Suprapubic skin (tissue), 4 donors: ENCODE measurements at regions not wholly inside any gene's neighbourhood (a gene's known extent, or its start where the extent isn't known, plus 50 kb on each side); places are given as distances from the start of the nearest gene placed in this dataset.
"Not testable (repeated sequence)": the region's sequence is repeated elsewhere in the genome, so short reads cannot be mapped to it uniquely, and the experiment has no call there.

Experiments used
- DNase-seq, 2 donors: peaks; one replicate each; pipeline ENCODE4 v3.0.0-alpha.2; 2019; ENCODE audit warnings: low spot score in 2 of 2
- H3K27ac ChIP-seq: fragments of 200-600 bp; sonication (generic); one replicate; pipeline ENCODE4 v1.5.1; 2019
- H3K27me3 ChIP-seq: fragments of 200-600 bp; sonication (generic); one replicate; pipeline ENCODE4 v1.5.1; 2019
- H3K36me3 ChIP-seq: fragments of 200-600 bp; sonication (generic); one replicate; pipeline ENCODE4 v1.5.1; 2019
- H3K4me1 ChIP-seq: fragments of 200-600 bp; sonication (generic); one replicate; pipeline ENCODE4 v1.5.1; 2019
- H3K4me3 ChIP-seq: fragments of 200-600 bp; sonication (generic); one replicate; pipeline ENCODE4 v1.5.1; 2019; ENCODE audit warnings: mild to moderate bottlenecking
- H3K9me3 ChIP-seq: fragments of 200-600 bp; sonication (generic); one replicate; pipeline ENCODE4 v1.5.1; 2019
- EP300 ChIP-seq: sonication (generic); formaldehyde crosslinking; IDR thresholded peaks from one replicate; pipeline ENCODE4 v1.6.1; 2017; ENCODE audit warnings: antibody characterized with exemption
- POLR2A ChIP-seq, 2 donors: fragments of 450-650 bp; IDR thresholded peaks; one replicate each; pipeline ENCODE4 v1.6.1; 2017; ENCODE audit warnings: antibody characterized with exemption in 2 of 2, mild to moderate bottlenecking in 2 of 2, moderate library complexity in 2 of 2
- POLR2AphosphoS5 ChIP-seq, 3 donors: sonication (generic); formaldehyde crosslinking; IDR thresholded peaks; one replicate each; pipeline ENCODE4 v1.6.1; 2017; ENCODE audit warnings: antibody characterized with exemption in 3 of 3
- WGBS: methylation state at CpG from one replicate; pipeline ENCODE4 v1.1.5; 2018; 5-methylcytosine and 5-hydroxymethylcytosine counted together
- TF ChIP-seq, protein P1 (sequence below), 2 donors: fragments of 200-600 bp in 1 of 2; fragments of 450-650 bp in 1 of 2; sonication (generic) in 1 of 2; IDR thresholded peaks; one replicate each; pipeline ENCODE4 v1.5.1; 2016 to 2019; ENCODE audit warnings: antibody characterized with exemption in 2 of 2, mild to moderate bottlenecking in 1 of 2, moderate library complexity in 1 of 2

DNA sequence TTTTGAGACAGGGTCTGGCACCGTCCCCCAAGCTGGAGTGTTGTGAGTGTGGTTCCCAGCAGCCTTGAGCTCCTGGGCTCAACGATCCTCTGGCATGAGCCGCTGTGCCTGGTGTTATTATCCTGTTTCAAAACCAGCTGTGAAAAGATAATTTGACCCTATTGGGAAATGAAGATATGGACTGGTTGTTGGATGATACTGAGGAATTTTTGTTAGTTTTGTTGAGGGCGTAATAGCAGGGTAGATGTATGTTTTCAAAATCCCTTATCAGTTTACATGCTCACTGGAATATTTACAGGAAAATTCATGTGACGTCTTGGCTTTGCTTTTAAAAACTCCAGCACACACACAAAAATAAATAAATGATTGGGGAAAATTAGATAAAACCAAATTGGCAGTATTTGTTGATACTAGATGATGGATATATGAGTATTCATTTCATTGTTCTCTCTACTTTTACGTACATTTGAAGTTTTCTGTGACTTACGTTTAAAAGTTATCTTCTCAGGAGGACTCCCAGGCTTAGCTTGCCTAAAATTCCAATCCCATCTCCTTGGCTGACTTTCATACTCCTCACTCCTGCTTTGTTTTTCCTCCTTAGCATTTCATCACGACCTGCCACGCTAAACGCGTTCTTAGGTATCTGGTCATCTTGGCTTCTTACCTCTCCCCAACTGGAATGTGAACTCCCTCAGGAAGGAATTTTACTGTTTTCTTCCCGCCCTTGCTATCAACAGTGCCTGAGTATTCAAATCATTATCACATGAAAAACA, 56.8 kb upstream of the TFRC start:
- no peaks in the 10 kb centered on the region for H3K27me3 ChIP-seq
- H3K9me3 ChIP-seq, result no peaks in the 10 kb centered on the region
- no peak overlapping the region for H3K4me3 ChIP-seq
- no peaks in the 10 kb centered on the region for H3K36me3 ChIP-seq
- WGBS, result 42% methylated on average over 12 of the region's 12 CpGs
- DNase-seq, result no peak
- H3K4me1 ChIP-seq, result peaks cover 47% of the 10 kb centered on the region
- H3K27ac ChIP-seq, result peak overlapping the region; percentile 56
- TF ChIP-seq, protein P1, sequence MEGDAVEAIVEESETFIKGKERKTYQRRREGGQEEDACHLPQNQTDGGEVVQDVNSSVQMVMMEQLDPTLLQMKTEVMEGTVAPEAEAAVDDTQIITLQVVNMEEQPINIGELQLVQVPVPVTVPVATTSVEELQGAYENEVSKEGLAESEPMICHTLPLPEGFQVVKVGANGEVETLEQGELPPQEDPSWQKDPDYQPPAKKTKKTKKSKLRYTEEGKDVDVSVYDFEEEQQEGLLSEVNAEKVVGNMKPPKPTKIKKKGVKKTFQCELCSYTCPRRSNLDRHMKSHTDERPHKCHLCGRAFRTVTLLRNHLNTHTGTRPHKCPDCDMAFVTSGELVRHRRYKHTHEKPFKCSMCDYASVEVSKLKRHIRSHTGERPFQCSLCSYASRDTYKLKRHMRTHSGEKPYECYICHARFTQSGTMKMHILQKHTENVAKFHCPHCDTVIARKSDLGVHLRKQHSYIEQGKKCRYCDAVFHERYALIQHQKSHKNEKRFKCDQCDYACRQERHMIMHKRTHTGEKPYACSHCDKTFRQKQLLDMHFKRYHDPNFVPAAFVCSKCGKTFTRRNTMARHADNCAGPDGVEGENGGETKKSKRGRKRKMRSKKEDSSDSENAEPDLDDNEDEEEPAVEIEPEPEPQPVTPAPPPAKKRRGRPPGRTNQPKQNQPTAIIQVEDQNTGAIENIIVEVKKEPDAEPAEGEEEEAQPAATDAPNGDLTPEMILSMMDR (IDR thresholded peaks at IDR 0.05), result no peak
- no peak for TF ChIP-seq POLR2A (IDR thresholded peaks at IDR 0.05)
- no peak for TF ChIP-seq EP300
- no peak for TF ChIP-seq POLR2AphosphoS5 (IDR thresholded peaks at IDR 0.05)

DNA sequence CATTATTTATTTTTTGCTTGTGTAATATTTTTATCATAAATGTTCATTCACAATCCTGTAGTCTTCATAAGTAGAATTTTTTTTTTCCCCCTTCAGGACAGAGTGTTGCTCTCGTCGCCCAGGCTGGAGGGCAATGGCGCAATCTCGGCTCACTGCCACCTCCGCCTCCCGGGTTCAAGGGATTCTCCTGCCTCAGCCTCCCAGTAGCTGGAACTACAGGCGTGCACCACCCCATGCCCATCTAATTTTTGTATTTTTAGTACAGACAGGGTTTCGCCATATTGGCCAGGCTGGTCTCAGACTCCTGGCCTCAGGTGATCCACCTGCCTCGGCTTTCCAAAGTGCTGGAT, 54.7 kb upstream of the TFRC start:
- not testable (repeated sequence) for DNase-seq, H3K36me3 ChIP-seq, H3K4me3 ChIP-seq, H3K9me3 ChIP-seq, H3K27me3 ChIP-seq
- Histone ChIP-seq H3K27ac (peak overlapping the region; percentile 89), H3K4me1 (peaks cover 39% of the 10 kb centered on the region)
- 56% methylated on average over 9 of the region's 9 CpGs for WGBS

DNA sequence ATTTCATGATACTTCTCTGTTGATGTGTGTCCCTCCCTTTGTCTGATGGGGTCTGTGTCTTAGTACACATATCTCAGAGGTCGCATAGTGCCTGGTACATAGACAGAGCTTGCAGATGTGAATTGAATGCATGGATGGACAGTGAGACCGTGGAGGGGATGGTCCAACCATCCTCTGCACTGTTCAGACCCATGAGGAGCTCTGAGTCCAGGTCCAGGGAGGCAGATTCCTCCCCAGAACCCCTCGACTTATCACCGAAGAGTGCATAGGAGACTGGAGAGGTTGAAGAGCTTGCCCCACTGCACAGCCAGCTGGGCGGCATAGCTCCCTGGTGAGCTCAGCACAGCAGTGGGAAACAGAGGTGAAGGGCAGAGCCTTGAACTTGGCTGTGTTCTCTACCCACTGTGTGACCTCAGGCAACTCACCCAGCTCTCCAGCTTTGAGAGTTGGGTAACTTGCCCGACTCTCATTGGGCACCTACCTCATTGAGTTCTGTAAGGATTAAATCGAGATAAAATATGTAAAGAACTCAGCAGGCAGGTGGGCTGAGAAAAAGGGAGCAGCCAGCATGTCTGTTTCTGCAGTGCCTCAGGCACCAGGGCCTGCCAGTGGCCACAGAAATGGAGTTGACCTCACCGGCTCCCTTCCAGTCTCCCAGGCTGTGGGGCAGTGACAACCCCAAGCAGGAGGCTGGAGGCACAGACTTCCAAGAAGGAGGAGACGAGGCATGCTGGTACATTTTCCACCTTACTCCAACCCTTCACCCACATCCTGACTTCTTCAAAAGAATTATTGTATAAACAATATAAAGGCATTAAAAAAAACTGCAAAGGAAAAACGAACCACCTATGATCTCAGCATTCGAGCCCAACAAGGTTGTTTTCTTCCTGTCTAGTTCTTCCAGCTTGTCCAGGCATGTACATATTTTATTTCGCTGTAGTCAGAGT, 54.1 kb upstream of the TFRC start:
- no peak for TF ChIP-seq POLR2A (IDR thresholded peaks at IDR 0.05)
- TF ChIP-seq, protein P1 (IDR thresholded peaks at IDR 0.05), result no peak
- no peak for TF ChIP-seq EP300
- TF ChIP-seq POLR2AphosphoS5 (IDR thresholded peaks at IDR 0.05), result no peak
- H3K27me3 ChIP-seq, result no peaks in the 10 kb centered on the region
- H3K4me1 ChIP-seq, result peaks cover 34% of the 10 kb centered on the region
- H3K27ac ChIP-seq, result peak overlapping the region; percentile 89
- no peaks in the 10 kb centered on the region for H3K36me3 ChIP-seq
- H3K9me3 ChIP-seq, result no peaks in the 10 kb centered on the region
- peak overlapping the region; percentile 5 for H3K4me3 ChIP-seq
- DNase-seq, result no peak
- WGBS, result 47% methylated on average over 10 of the region's 12 CpGs

DNA sequence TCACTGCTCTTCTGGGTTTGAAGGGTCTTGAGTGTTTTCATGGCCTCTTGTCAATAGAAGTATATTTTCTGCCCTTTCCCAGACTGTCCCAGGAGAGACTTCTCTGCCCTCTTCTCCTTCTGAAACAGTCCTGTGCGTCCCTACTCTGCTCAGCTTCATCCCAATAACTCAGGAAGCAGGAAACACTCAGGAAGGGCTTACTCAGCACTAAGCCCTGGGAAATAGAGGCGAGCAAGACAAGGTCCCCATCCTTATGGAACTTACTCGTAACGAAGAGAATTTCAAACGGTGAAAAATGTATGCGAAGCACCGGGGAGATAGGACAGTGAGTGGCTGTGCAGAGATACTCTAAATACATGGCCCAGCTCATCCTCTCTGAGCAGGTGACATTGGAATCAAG, 52.8 kb upstream of the TFRC start:
- no peak for TF ChIP-seq POLR2AphosphoS5 (IDR thresholded peaks at IDR 0.05)
- TF ChIP-seq, protein P1 (IDR thresholded peaks at IDR 0.05), result no peak
- TF ChIP-seq POLR2A (IDR thresholded peaks at IDR 0.05), result no peak
- no peak for TF ChIP-seq EP300
- 92% methylated on average over 7 of the region's 7 CpGs for WGBS
- Histone ChIP-seq H3K27ac (no peak overlapping the region), H3K4me1 (peaks cover 34% of the 10 kb centered on the region), H3K9me3 (no peaks in the 10 kb centered on the region), H3K27me3 (no peaks in the 10 kb centered on the region), H3K4me3 (no peak overlapping the region), H3K36me3 (no peaks in the 10 kb centered on the region)
- no peak for DNase-seq

DNA sequence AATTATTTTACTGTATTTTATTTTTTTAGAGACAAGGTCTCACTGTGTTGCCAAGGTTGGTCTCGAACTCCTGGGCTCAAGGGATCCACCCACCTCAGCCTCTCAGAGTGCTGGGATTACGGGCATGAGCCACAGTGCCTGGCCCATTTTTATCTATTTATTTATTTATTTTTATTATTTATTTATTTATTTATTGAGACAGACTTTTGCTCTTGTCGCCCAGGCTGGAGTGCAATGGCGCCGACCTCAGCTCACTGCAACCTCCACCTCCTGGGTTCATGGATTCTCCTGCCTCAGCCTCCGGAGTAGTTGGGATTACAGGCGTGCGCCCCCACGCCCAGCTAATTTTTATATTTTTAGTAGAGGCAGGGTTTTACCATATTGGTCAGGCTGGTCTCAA, 52.0 kb upstream of the TFRC start:
- not testable (repeated sequence) for DNase-seq, H3K36me3 ChIP-seq, H3K27ac ChIP-seq, H3K4me3 ChIP-seq, H3K9me3 ChIP-seq, H3K27me3 ChIP-seq
- 92% methylated on average over 9 of the region's 9 CpGs for WGBS
- peaks cover 28% of the 10 kb centered on the region for H3K4me1 ChIP-seq

DNA sequence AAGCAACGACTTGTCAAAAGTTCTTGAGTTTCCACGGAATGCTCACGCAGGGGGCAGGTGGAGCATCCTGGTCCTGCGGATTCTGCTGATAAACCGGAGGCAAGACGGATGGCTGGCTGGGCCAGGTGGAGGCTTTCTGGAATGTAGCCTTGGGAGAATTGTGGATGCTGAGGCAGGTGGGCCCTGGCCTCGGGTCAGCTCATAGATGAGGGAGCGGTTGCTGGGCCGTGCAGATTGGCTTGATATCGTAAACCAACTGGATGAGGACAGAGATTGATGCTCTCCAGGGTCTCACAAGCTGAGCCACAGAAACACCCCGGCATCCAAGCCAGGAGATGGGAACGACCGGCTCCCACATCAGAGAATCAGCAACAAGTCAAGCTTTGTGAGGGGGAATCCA, 50.0 kb upstream of the TFRC start:
- Histone ChIP-seq H3K4me1 (peaks cover 27% of the 10 kb centered on the region), H3K4me3 (no peak overlapping the region), H3K27ac (no peak overlapping the region), H3K36me3 (no peaks in the 10 kb centered on the region), H3K9me3 (no peaks in the 10 kb centered on the region), H3K27me3 (no peaks in the 10 kb centered on the region)
- TF ChIP-seq EP300 (no peak), POLR2A (IDR thresholded peaks at IDR 0.05) (no peak)
- TF ChIP-seq, protein P1 (IDR thresholded peaks at IDR 0.05), result no peak
- 79% methylated on average over 13 of the region's 13 CpGs for WGBS
- no peak for DNase-seq
